AG04450 (cell line): ENCODE measurements at regions not wholly inside any gene's neighbourhood (a gene's known extent, or its start where the extent isn't known, plus 50 kb on each side); places are given as distances from the start of the nearest gene placed in this dataset.

Source experiments
- CTCF ChIA-PET: fragments of 300-600, 350-600 bp; formaldehyde crosslinking; extraction: SDS; loops from one replicate; lab custom pipeline; 2022; ENCODE audit warnings: antibody characterized with exemption, inconsistent platforms; lab: Charles Lee
- POLR2A ChIA-PET: fragments of 350-600 bp; formaldehyde crosslinking; extraction: SDS; loops from one replicate; lab custom pipeline; 2021; ENCODE audit warnings: antibody characterized with exemption, inconsistent platforms; lab: Yijun Ruan, JAX
- DNase-seq: peaks from one replicate; pipeline ENCODE4 v3.0.0-alpha.2; 2011; ENCODE audit warnings: low read depth, low spot score
- H3K27ac ChIP-seq: one replicate; pipeline ENCODE4 v1.5.1; 2012; ENCODE audit warnings: low read depth, low read length, control low read depth
- H3K27me3 ChIP-seq: one replicate; pipeline ENCODE4 v1.6.0; 2012; ENCODE audit warnings: low read length; ENCODE audit not compliant: control insufficient read depth, insufficient read depth
- H3K4me3 ChIP-seq: 2 replicates; pipeline ENCODE4 v1.5.1; 2011; ENCODE audit warnings: mild to moderate bottlenecking, low read depth, low read length, control low read depth
- H3K9me3 ChIP-seq: 2 replicates; pipeline ENCODE4 v1.5.1; 2012; ENCODE audit warnings: low read length; ENCODE audit not compliant: control insufficient read depth, insufficient read depth
- CTCF ChIP-seq: IDR thresholded peaks from 2 replicates; pipeline ENCODE4 v1.5.1; 2011; ENCODE audit warnings: low read depth, low read length, control low read depth, inconsistent platforms

GRCh38 chr3:127457094-127457475, 133.4 kb downstream of the TPRA1 start:
- POLR2A ChIA-PET: no interaction called here
- Histone ChIP-seq H3K9me3 (peaks cover 3% of the 10 kb centered on the region; the same call in 1 of the 2 replicates), H3K4me3 (peak overlapping the region; percentile 10; the same call in 1 of the 2 replicates), H3K27ac (no peak overlapping the region), H3K27me3 (peaks cover 40% of the 10 kb centered on the region)
- CTCF ChIA-PET: interaction anchor here (0.7 to 2.7 kb wide), 4 partner anchors 83 to 935 kb away, joined by 3 to 20 read pairs (median 5); no protein-coding TSS in a partner anchor
- no peak for TF ChIP-seq CTCF
- no peak for DNase-seq

- no peak for DNase-seq
- POLR2A ChIA-PET: interaction anchor here (0.7 kb wide), 1 partner anchor 29 kb away, joined by 8 read pairs; no protein-coding TSS in a partner anchor
- peaks cover 44% of the 10 kb centered on the region for H3K27me3 ChIP-seq
- no peak for TF ChIP-seq CTCF
- H3K9me3 ChIP-seq: peaks cover 3% of the 10 kb centered on the region; the same call in 1 of the 2 replicates
- CTCF ChIA-PET: interaction anchor here (0.6 to 2.7 kb wide), 15 partner anchors 10 to 1068 kb away, joined by 3 to 20 read pairs (median 4); no protein-coding TSS in a partner anchor
- H3K4me3 ChIP-seq: peak overlapping the region; percentile 10; the same call in 1 of the 2 replicates
- no peak overlapping the region for H3K27ac ChIP-seq
Measured at GRCh38 chr3:127456471-127457093, 134.0 kb downstream of the TPRA1 start.

- Histone ChIP-seq H3K27ac (no peak overlapping the region), H3K9me3 (peaks cover 3% of the 10 kb centered on the region; the same call in 1 of the 2 replicates), H3K4me3 (peak overlapping the region; percentile 48), H3K27me3 (peaks cover 45% of the 10 kb centered on the region)
- ChIA-PET CTCF (interaction anchor here (0.6 to 2.7 kb wide), 22 partner anchors 9 to 1067 kb away, joined by 3 to 20 read pairs (median 3); partner anchors contain the start of gene CHST13), POLR2A (interaction anchor here (0.7 kb wide), 1 partner anchor 28 kb away, joined by 8 read pairs; no protein-coding TSS in a partner anchor)
- no peak for DNase-seq
- peak; percentile 75 for TF ChIP-seq CTCF
Measured at GRCh38 chr3:127455541-127456450, 134.7 kb downstream of the TPRA1 start.

GRCh38 chr3:127454968-127455367, 135.6 kb downstream of the TPRA1 start:
- no peak for DNase-seq
- POLR2A ChIA-PET: no interaction called here

More at GRCh38 chr3:127454968-127455367, 135.6 kb downstream of the TPRA1 start:
- no peak overlapping the region for H3K4me3 ChIP-seq
- no peak for TF ChIP-seq CTCF
- CTCF ChIA-PET: interaction anchor here (0.7 to 2.7 kb wide), 10 partner anchors 17 to 935 kb away, joined by 3 to 20 read pairs (median 4); partner anchors contain the start of gene CHST13
- peaks cover 48% of the 10 kb centered on the region for H3K27me3 ChIP-seq
- H3K9me3 ChIP-seq: peaks cover 3% of the 10 kb centered on the region; the same call in 1 of the 2 replicates
- H3K27ac ChIP-seq: no peak overlapping the region
